ENCODE measurements at regions not wholly inside any gene's neighbourhood (a gene's known extent, or its start where the extent isn't known, plus 50 kb on each side); places are given as distances from the start of the nearest gene placed in this dataset.
A peak's percentile ranks its signal among the peaks of the same experiment; 100 is the strongest.
"Not testable (repeated sequence)": the region's sequence is repeated elsewhere in the genome, so short reads cannot be mapped to it uniquely, and the experiment has no call there.

- ATAC-seq (no peak), DNase-seq (peak in 1 of 10 donors; percentile 4)
- Mint-ChIP-seq H3K4me3 (peak overlapping the region; percentile 64 to 91 (median 77)), H3K9me3 (peaks cover 0 to 2% (median 0%) of the 10 kb centered on the region in 9 donors), H3K27ac (peak overlapping the region in 7 of 10 donors; percentile 22 to 89 (median 63)), H3K27me3 (peaks cover 9 to 24% (median 15%) of the 10 kb centered on the region in 5 donors), H3K4me1 (peaks cover 2 to 10% (median 8%) of the 10 kb centered on the region in 4 donors), H3K36me3 (peaks cover 0 to 4% (median 0%) of the 10 kb centered on the region in 3 donors)
- POLR2A ChIA-PET, result no interaction called here
Measured at GRCh38 chr1:199932462-199932861, 95.0 kb upstream of the NR5A2 start.

- H3K36me3 Mint-ChIP-seq, result peaks cover 0 to 4% (median 0%) of the 10 kb centered on the region in 3 donors
- H3K4me1 Mint-ChIP-seq, result peaks cover 8 to 19% (median 15%) of the 10 kb centered on the region in 4 donors
- no peak overlapping the region for H3K4me3 Mint-ChIP-seq
- H3K27ac Mint-ChIP-seq, result no peak overlapping the region
- H3K27me3 Mint-ChIP-seq, result peaks cover 12 to 30% (median 22%) of the 10 kb centered on the region in 5 donors
- no peaks in the 10 kb centered on the region for H3K9me3 Mint-ChIP-seq
- DNase-seq (no peak), ATAC-seq (no peak)
- POLR2A ChIA-PET, result no interaction called here
Measured at GRCh38 chr1:199936441-199936840, 91.1 kb upstream of the NR5A2 start.

GRCh38 chr1:199937161-199937560, 90.3 kb upstream of the NR5A2 start:
- POLR2A ChIA-PET, result no interaction called here
- peaks cover 0 to 4% (median 0%) of the 10 kb centered on the region in 3 donors for H3K36me3 Mint-ChIP-seq
- no peak overlapping the region for H3K4me3 Mint-ChIP-seq
- ATAC-seq (no peak), DNase-seq (no peak)
- H3K4me1 Mint-ChIP-seq, result peaks cover 11 to 19% (median 16%) of the 10 kb centered on the region in 4 donors
- no peak overlapping the region for H3K27ac Mint-ChIP-seq
- peaks cover 12 to 30% (median 22%) of the 10 kb centered on the region in 5 donors for H3K27me3 Mint-ChIP-seq
- H3K9me3 Mint-ChIP-seq, result no peaks in the 10 kb centered on the region

GRCh38 chr1:199937661-199938060, 89.8 kb upstream of the NR5A2 start:
- no peak overlapping the region for H3K27ac Mint-ChIP-seq

GRCh38 chr1:199944986-199945385, 82.5 kb upstream of the NR5A2 start:
- H3K36me3 Mint-ChIP-seq, result no peaks in the 10 kb centered on the region
- POLR2A ChIA-PET, result no interaction called here
- DNase-seq, result no peak
- H3K9me3 Mint-ChIP-seq, result no peaks in the 10 kb centered on the region
- H3K27me3 Mint-ChIP-seq, result peaks cover 0 to 28% (median 6%) of the 10 kb centered on the region in 5 donors
- peaks cover 11 to 19% (median 15%) of the 10 kb centered on the region in 4 donors for H3K4me1 Mint-ChIP-seq
- ATAC-seq, result no peak
- H3K27ac Mint-ChIP-seq, result no peak overlapping the region
- H3K4me3 Mint-ChIP-seq, result no peak overlapping the region

More at GRCh38 chr1:199937661-199938060, 89.8 kb upstream of the NR5A2 start:
- H3K4me1 Mint-ChIP-seq, result peaks cover 11 to 19% (median 15%) of the 10 kb centered on the region in 4 donors
- ATAC-seq (no peak), DNase-seq (no peak)
- POLR2A ChIA-PET, result no interaction called here
- H3K36me3 Mint-ChIP-seq, result peaks cover 0 to 4% (median 0%) of the 10 kb centered on the region in 3 donors
- H3K9me3 Mint-ChIP-seq, result no peaks in the 10 kb centered on the region
- H3K27me3 Mint-ChIP-seq, result peaks cover 12 to 30% (median 22%) of the 10 kb centered on the region in 5 donors
- no peak overlapping the region for H3K4me3 Mint-ChIP-seq

GRCh38 chr1:199945591-199945990, 81.9 kb upstream of the NR5A2 start:
- no peak for DNase-seq
- Mint-ChIP-seq H3K4me3 (no peak overlapping the region), H3K27me3 (peaks cover 0 to 28% (median 6%) of the 10 kb centered on the region in 5 donors), H3K4me1 (peaks cover 11 to 18% (median 15%) of the 10 kb centered on the region in 4 donors), H3K27ac (no peak overlapping the region), H3K9me3 (no peaks in the 10 kb centered on the region), H3K36me3 (no peaks in the 10 kb centered on the region)
- POLR2A ChIA-PET, result no interaction called here
- no peak for ATAC-seq

- H3K36me3 Mint-ChIP-seq, result no peaks in the 10 kb centered on the region
- POLR2A ChIA-PET, result no interaction called here
- H3K27ac Mint-ChIP-seq, result no peak overlapping the region
- H3K4me3 Mint-ChIP-seq, result no peak overlapping the region
- H3K9me3 Mint-ChIP-seq, result no peaks in the 10 kb centered on the region
- peaks cover 4 to 28% (median 6%) of the 10 kb centered on the region in 5 donors for H3K27me3 Mint-ChIP-seq
- ATAC-seq (no peak), DNase-seq (no peak)
- H3K4me1 Mint-ChIP-seq, result peaks cover 5 to 10% (median 7%) of the 10 kb centered on the region in 4 donors
Measured at GRCh38 chr1:199946305-199947155, 81.0 kb upstream of the NR5A2 start.

GRCh38 chr1:199948587-199949280, 78.8 kb upstream of the NR5A2 start:
- no peak overlapping the region for H3K4me3 Mint-ChIP-seq
- no peaks in the 10 kb centered on the region for H3K9me3 Mint-ChIP-seq
- ATAC-seq, result no peak
- H3K27me3 Mint-ChIP-seq, result peaks cover 5 to 34% (median 7%) of the 10 kb centered on the region in 5 donors
- no peak overlapping the region for H3K27ac Mint-ChIP-seq
- no peak for DNase-seq
- no peaks in the 10 kb centered on the region for H3K36me3 Mint-ChIP-seq
- POLR2A ChIA-PET, result interaction anchor here (0.6 kb wide), 1 partner anchor 18 kb away, joined by 3 read pairs; no protein-coding TSS in a partner anchor
- no peaks in the 10 kb centered on the region for H3K4me1 Mint-ChIP-seq

- not testable (repeated sequence) for H3K27ac Mint-ChIP-seq, H3K9me3 Mint-ChIP-seq, DNase-seq, H3K4me3 Mint-ChIP-seq, H3K4me1 Mint-ChIP-seq, H3K36me3 Mint-ChIP-seq, ATAC-seq
- POLR2A ChIA-PET, result interaction anchor here (0.6 kb wide), 1 partner anchor 131 kb away, joined by 3 read pairs; no protein-coding TSS in a partner anchor
- peaks cover 2 to 25% (median 7%) of the 10 kb centered on the region in 5 donors for H3K27me3 Mint-ChIP-seq
Measured at GRCh38 chr1:199951005-199951404, 76.5 kb upstream of the NR5A2 start.

GRCh38 chr1:199953651-199954050, 73.9 kb upstream of the NR5A2 start:
- no peaks in the 10 kb centered on the region for H3K4me1 Mint-ChIP-seq
- no peak for DNase-seq
- H3K27me3 Mint-ChIP-seq, result peaks cover 0 to 8% (median 5%) of the 10 kb centered on the region in 5 donors
- H3K9me3 Mint-ChIP-seq, result peaks cover 0 to 5% (median 0%) of the 10 kb centered on the region in 9 donors
- no peak overlapping the region for H3K4me3 Mint-ChIP-seq
- POLR2A ChIA-PET, result no interaction called here
- H3K27ac Mint-ChIP-seq, result no peak overlapping the region
- H3K36me3 Mint-ChIP-seq, result no peaks in the 10 kb centered on the region
- ATAC-seq, result no peak

- H3K4me3 Mint-ChIP-seq, result no peak overlapping the region
- no peak overlapping the region for H3K27ac Mint-ChIP-seq
- peaks cover 0 to 5% (median 0%) of the 10 kb centered on the region in 9 donors for H3K9me3 Mint-ChIP-seq
- POLR2A ChIA-PET, result no interaction called here
- no peaks in the 10 kb centered on the region for H3K36me3 Mint-ChIP-seq
- peaks cover 0 to 6% (median 3%) of the 10 kb centered on the region in 5 donors for H3K27me3 Mint-ChIP-seq
- ATAC-seq (no peak), DNase-seq (no peak)
- no peaks in the 10 kb centered on the region for H3K4me1 Mint-ChIP-seq
Measured at GRCh38 chr1:199954699-199955098, 72.8 kb upstream of the NR5A2 start.

- POLR2A ChIA-PET, result no interaction called here
- H3K27ac Mint-ChIP-seq, result no peak overlapping the region
- H3K4me3 Mint-ChIP-seq, result no peak overlapping the region
- ATAC-seq (no peak), DNase-seq (no peak)
- H3K9me3 Mint-ChIP-seq, result peaks cover 0 to 5% (median 0%) of the 10 kb centered on the region in 9 donors
- no peaks in the 10 kb centered on the region for H3K36me3 Mint-ChIP-seq
- no peaks in the 10 kb centered on the region for H3K4me1 Mint-ChIP-seq
- H3K27me3 Mint-ChIP-seq, result peaks cover 0 to 6% (median 3%) of the 10 kb centered on the region in 5 donors
Measured at GRCh38 chr1:199955235-199955634, 72.3 kb upstream of the NR5A2 start.

- Mint-ChIP-seq H3K27me3 (peaks cover 0 to 6% (median 3%) of the 10 kb centered on the region in 5 donors), H3K4me1 (no peaks in the 10 kb centered on the region), H3K36me3 (no peaks in the 10 kb centered on the region), H3K4me3 (no peak overlapping the region), H3K9me3 (peaks cover 0 to 5% (median 0%) of the 10 kb centered on the region in 9 donors), H3K27ac (no peak overlapping the region)
- no peak for DNase-seq
- POLR2A ChIA-PET, result no interaction called here
- ATAC-seq, result no peak
Measured at GRCh38 chr1:199956005-199956404, 71.5 kb upstream of the NR5A2 start.
